ENCODE measurements at regions not wholly inside any gene's neighbourhood (a gene's known extent, or its start where the extent isn't known, plus 50 kb on each side); places are given as distances from the start of the nearest gene placed in this dataset.

DNA sequence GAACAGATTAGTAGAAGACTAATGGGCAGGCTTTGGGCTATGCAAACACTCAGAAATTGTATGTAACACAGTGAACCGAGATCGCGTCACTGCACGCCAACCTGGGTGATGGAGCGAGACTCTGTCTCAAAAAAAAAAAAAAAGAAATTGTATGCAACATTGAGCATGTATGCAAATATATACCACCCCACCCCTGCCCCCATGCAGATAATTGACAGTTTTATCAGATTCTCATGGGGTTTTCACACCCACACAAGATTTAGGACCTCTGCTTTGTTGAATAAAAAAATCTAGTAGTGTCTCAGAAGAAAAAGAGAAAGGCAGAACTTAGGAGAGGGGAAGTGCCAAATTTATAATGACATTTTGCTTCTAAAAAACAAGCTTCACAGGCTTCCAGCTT is 131.6 kb upstream of the FN1 start:
- TF ChIP-seq CTCF (IDR thresholded peaks at IDR 0.05; ENCODE audit: insufficient read depth, low read depth, low read length, missing control alignments) = no peak
- no peak overlapping the region for H3K4me3 ChIP-seq (ENCODE audit: low read depth, low read length)
- peak; percentile 24 for DNase-seq (ENCODE audit: low read depth)

DNA sequence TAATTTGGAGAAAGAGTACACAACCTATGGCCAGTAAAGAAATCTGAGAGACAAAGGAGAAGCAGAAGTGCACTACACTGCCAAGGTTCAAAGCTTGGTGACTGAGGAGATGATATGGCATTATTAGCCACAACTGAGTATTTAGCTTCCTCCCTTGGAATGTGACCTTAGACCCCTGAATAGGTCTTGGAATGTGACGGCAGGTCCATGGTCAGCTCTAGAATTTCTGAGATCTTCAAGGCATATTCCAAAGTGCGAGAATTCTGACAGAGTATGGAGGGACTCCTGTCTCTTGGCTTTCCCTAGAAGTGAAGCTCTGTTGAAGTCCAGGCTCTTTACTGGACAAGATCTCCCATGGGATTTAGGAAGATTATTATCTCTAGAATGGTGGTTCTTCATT is 130.0 kb upstream of the FN1 start:
- no peak overlapping the region for H3K4me3 ChIP-seq (ENCODE audit: low read depth, low read length)
- no peak for DNase-seq (ENCODE audit: low read depth)
- no peak for TF ChIP-seq CTCF (IDR thresholded peaks at IDR 0.05; ENCODE audit: insufficient read depth, low read depth, low read length, missing control alignments)

- TF ChIP-seq CTCF (IDR thresholded peaks at IDR 0.05; ENCODE audit: insufficient read depth, low read depth, low read length, missing control alignments) = no peak
- H3K4me3 ChIP-seq (ENCODE audit: low read depth, low read length) = no peak overlapping the region
- no peak for DNase-seq (ENCODE audit: low read depth)
Observed at GRCh38 chr2:215557701-215558100, 121.8 kb upstream of the FN1 start.

- no peak for TF ChIP-seq CTCF (IDR thresholded peaks at IDR 0.05; ENCODE audit: insufficient read depth, low read depth, low read length, missing control alignments)
- no peak overlapping the region for H3K4me3 ChIP-seq (ENCODE audit: low read depth, low read length)
- no peak for DNase-seq (ENCODE audit: low read depth)
Observed at GRCh38 chr2:215556979-215557378, 121.1 kb upstream of the FN1 start.

DNA sequence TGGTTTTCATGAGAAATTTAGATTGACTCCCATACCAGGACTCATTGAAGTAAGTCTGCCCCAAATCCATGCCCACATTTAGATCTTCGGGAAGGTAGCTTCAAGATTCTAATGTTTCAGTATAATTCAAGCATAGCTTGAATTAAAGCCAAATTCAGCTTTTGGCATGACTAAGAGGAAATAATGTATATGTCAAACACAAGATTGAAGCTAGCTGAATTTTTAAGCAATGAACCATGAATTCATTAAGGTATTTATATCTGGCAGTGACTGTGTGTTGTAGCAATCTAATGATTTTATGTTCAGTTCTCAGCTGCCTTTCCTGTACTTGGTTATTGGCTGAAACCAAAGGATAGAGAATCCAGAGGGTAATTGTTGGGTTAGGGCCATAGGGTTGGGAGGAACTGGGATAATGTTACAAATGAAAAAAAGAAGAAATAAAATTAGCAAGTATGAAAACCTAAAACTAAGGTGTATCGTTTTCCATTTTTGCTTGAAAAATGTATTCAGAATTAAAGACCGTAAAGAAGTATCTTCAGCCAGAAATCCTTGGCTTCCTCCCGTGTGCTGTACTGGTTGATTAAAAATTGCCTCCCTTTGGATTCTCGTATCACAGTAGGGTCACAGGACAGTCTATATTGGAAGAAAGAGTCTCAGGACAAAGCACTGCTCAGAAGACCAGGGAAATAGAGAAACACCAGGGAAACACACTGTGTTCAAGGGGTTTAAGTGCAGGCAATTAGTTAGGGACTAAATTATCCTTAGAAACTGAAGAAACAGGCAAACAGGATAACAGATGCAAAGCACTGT is 119.0 kb upstream of the FN1 start:
- H3K4me3 ChIP-seq (ENCODE audit: low read depth, low read length) = no peak overlapping the region
- TF ChIP-seq CTCF (IDR thresholded peaks at IDR 0.05; ENCODE audit: insufficient read depth, low read depth, low read length, missing control alignments) = no peak
- no peak for DNase-seq (ENCODE audit: low read depth)

- H3K4me3 ChIP-seq (ENCODE audit: low read depth, low read length) = no peak overlapping the region
- peak; percentile 29 for TF ChIP-seq CTCF (IDR thresholded peaks at IDR 0.05; ENCODE audit: insufficient read depth, low read depth, low read length, missing control alignments)
- peak; percentile 39 for DNase-seq (ENCODE audit: low read depth)
Observed at GRCh38 chr2:215553946-215554345, 118.1 kb upstream of the FN1 start.

DNA sequence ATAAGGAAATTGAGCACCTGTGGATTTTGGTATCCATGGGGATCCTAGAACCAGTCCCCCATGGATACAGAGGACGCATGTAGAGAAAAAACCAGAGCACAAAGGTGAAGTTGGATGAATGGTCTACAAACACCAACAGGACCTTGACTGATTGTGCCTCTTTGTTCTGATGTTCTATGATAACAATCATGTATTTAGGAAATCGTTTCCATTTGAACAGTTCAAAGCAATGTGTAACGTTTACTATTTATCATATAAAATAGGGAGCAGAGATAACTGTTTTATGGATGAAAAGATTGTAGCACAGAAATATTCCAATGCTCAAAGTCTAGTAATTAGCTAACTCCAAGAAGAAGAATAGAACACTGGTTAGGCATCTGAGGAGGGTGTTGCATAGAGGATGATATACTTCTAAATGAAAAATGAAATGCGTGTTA is 116.3 kb upstream of the FN1 start:
- no peak for DNase-seq (ENCODE audit: low read depth)
- no peak overlapping the region for H3K4me3 ChIP-seq (ENCODE audit: low read depth, low read length)
- no peak for TF ChIP-seq CTCF (IDR thresholded peaks at IDR 0.05; ENCODE audit: insufficient read depth, low read depth, low read length, missing control alignments)

Data from GM12865 (cell line).